ENCODE measurements at regions not wholly inside any gene's neighbourhood (a gene's known extent, or its start where the extent isn't known, plus 50 kb on each side); places are given as distances from the start of the nearest gene placed in this dataset.

DNA sequence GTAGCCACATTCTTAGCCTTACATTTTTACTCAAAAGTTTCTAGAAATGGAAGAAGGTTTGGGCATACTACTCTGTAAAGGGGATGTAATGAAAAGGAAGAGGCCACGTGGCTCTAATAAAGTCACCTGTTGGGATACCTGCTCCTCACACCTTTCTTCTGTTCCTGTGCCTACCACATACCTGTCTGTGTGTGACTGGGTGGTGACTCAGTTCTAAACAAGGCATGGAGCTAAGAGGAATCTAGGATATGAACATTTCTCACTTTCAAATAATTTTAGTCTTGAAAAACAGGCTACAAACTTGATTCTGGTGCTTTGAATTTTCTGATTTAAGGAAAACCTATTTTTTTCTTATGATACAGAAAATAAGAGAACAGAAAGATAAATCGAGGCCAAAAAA is 363.6 kb downstream of the RFPL4B start:
- TF ChIP-seq CTCF (IDR thresholded peaks at IDR 0.05) (no peak), POLR2AphosphoS5 (IDR thresholded peaks at IDR 0.05; ENCODE audit: low read depth, low read length) (no peak), TCF7L2 (IDR thresholded peaks at IDR 0.05; ENCODE audit: low read depth, low read length) (no peak), SIN3A (IDR thresholded peaks at IDR 0.05; ENCODE audit: borderline replicate concordance, insufficient read depth, low read depth, low read length) (no peak)
- TF ChIP-seq, protein P1, sequence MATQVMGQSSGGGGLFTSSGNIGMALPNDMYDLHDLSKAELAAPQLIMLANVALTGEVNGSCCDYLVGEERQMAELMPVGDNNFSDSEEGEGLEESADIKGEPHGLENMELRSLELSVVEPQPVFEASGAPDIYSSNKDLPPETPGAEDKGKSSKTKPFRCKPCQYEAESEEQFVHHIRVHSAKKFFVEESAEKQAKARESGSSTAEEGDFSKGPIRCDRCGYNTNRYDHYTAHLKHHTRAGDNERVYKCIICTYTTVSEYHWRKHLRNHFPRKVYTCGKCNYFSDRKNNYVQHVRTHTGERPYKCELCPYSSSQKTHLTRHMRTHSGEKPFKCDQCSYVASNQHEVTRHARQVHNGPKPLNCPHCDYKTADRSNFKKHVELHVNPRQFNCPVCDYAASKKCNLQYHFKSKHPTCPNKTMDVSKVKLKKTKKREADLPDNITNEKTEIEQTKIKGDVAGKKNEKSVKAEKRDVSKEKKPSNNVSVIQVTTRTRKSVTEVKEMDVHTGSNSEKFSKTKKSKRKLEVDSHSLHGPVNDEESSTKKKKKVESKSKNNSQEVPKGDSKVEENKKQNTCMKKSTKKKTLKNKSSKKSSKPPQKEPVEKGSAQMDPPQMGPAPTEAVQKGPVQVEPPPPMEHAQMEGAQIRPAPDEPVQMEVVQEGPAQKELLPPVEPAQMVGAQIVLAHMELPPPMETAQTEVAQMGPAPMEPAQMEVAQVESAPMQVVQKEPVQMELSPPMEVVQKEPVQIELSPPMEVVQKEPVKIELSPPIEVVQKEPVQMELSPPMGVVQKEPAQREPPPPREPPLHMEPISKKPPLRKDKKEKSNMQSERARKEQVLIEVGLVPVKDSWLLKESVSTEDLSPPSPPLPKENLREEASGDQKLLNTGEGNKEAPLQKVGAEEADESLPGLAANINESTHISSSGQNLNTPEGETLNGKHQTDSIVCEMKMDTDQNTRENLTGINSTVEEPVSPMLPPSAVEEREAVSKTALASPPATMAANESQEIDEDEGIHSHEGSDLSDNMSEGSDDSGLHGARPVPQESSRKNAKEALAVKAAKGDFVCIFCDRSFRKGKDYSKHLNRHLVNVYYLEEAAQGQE (IDR thresholded peaks at IDR 0.05; ENCODE audit: insufficient read depth in 1 of 2, low read depth in 2 of 2, low read length in 1 of 2): no peak
